KMS-11 (cell line): ENCODE measurements at regions not wholly inside any gene's neighbourhood (a gene's known extent, or its start where the extent isn't known, plus 50 kb on each side); places are given as distances from the start of the nearest gene placed in this dataset.

Source experiments
- H2AFZ ChIP-seq: fragments of 200-600 bp; sonication (generic); 2 replicates; pipeline ENCODE4 v1.6.1; 2016; ENCODE audit warnings: antibody characterized with exemption, mixed run types, low read depth
- H3K27ac ChIP-seq: fragments of 200-600 bp; sonication (generic); 2 replicates; pipeline ENCODE4 v1.6.1; 2016; ENCODE audit warnings: mild to moderate bottlenecking, mixed run types
- H3K27me3 ChIP-seq: fragments of 200-600 bp; sonication (generic); 2 replicates; pipeline ENCODE4 v1.6.1; 2017; ENCODE audit warnings: mild to moderate bottlenecking, low read depth, mixed run types, moderate library complexity; ENCODE audit not compliant: insufficient read depth
- H3K36me3 ChIP-seq: fragments of 200-600 bp; sonication (generic); 2 replicates; pipeline ENCODE4 v1.6.1; 2017; ENCODE audit warnings: mild to moderate bottlenecking, mixed run types; ENCODE audit not compliant: insufficient read depth
- H3K4me1 ChIP-seq: fragments of 200-600 bp; sonication (generic); 2 replicates; pipeline ENCODE4 v1.6.1; 2016; ENCODE audit warnings: mild to moderate bottlenecking, low read depth, mixed run types; ENCODE audit not compliant: poor library complexity, severe bottlenecking
- H3K4me2 ChIP-seq: fragments of 200-600 bp; sonication (generic); 2 replicates; pipeline ENCODE4 v1.7.0; 2016; ENCODE audit warnings: mild to moderate bottlenecking, mixed run types
- H3K4me3 ChIP-seq: fragments of 200-600 bp; sonication (generic); IDR thresholded peaks from 2 replicates; pipeline ENCODE4 v1.6.1; 2017; ENCODE audit warnings: low read depth, low read length, mixed read lengths; ENCODE audit not compliant: insufficient read depth
- H3K79me2 ChIP-seq: fragments of 200-600 bp; sonication (generic); 2 replicates; pipeline ENCODE4 v1.6.1; 2016; ENCODE audit warnings: low read depth, mixed run types; ENCODE audit not compliant: insufficient read depth
- H3K9ac ChIP-seq: fragments of 200-600 bp; sonication (generic); 2 replicates; pipeline ENCODE4 v1.6.1; 2016; ENCODE audit warnings: mild to moderate bottlenecking, mixed run types
- H4K20me1 ChIP-seq: fragments of 200-600 bp; sonication (generic); 2 replicates; pipeline ENCODE4 v1.6.1; 2016; ENCODE audit warnings: mild to moderate bottlenecking, mixed run types; ENCODE audit not compliant: insufficient read depth
- CTCF ChIP-seq: fragments of 200-600 bp; sonication (generic); conservative IDR thresholded peaks from 2 replicates; pipeline ENCODE4 v1.6.1; 2017; ENCODE audit warnings: low read depth, mild to moderate bottlenecking, antibody characterized with exemption, low read length, moderate library complexity, mixed read lengths

- no peak for TF ChIP-seq CTCF
- Histone ChIP-seq H2AFZ (no peak overlapping the region), H4K20me1 (no peaks in the 10 kb centered on the region), H3K4me1 (no peaks in the 10 kb centered on the region), H3K4me3 (no peak overlapping the region), H3K4me2 (no peak overlapping the region), H3K79me2 (no peaks in the 10 kb centered on the region), H3K9ac (no peak overlapping the region), H3K36me3 (no peaks in the 10 kb centered on the region), H3K27ac (no peak overlapping the region), H3K27me3 (no peaks in the 10 kb centered on the region)
These were observed 190.2 kb downstream of the REEP3 start for GRCh38 chr10:63711361-63711760.

GRCh38 chr10:63711867-63712716 lies 190.9 kb downstream of the REEP3 start:
- H3K79me2 ChIP-seq: no peaks in the 10 kb centered on the region
- no peak overlapping the region for H2AFZ ChIP-seq
- H3K4me2 ChIP-seq: no peak overlapping the region
- no peaks in the 10 kb centered on the region for H3K4me1 ChIP-seq
- H3K4me3 ChIP-seq: no peak overlapping the region
- H3K36me3 ChIP-seq: no peaks in the 10 kb centered on the region
- no peaks in the 10 kb centered on the region for H4K20me1 ChIP-seq
- H3K27me3 ChIP-seq: no peaks in the 10 kb centered on the region
- TF ChIP-seq CTCF: no peak
- no peak overlapping the region for H3K27ac ChIP-seq
- H3K9ac ChIP-seq: no peak overlapping the region

DNA sequence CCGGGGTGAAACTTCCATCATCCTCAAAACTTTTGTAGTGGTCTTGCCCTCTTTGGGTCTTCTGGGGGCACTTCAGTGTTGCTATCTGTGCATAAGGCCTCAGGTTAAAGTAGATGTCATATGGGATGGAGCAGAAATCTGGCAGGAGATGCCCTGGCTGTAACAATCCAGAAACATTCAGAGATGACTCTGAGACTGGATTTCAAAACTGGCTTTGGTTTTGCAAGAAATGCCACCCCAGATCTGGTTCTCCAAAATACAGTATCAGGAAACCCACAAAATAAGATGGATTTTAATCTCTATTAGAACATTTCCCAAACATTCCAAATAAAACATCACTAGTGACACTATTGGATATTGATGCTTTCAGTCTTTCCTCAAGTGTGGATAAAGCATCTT lies 191.5 kb downstream of the REEP3 start:
- H3K36me3 ChIP-seq: no peaks in the 10 kb centered on the region
- H4K20me1 ChIP-seq: no peaks in the 10 kb centered on the region
- no peak overlapping the region for H3K9ac ChIP-seq
- no peaks in the 10 kb centered on the region for H3K4me1 ChIP-seq
- H3K79me2 ChIP-seq: no peaks in the 10 kb centered on the region
- TF ChIP-seq CTCF: no peak
- no peak overlapping the region for H3K4me2 ChIP-seq
- no peaks in the 10 kb centered on the region for H3K27me3 ChIP-seq
- H2AFZ ChIP-seq: no peak overlapping the region
- H3K27ac ChIP-seq: no peak overlapping the region
- no peak overlapping the region for H3K4me3 ChIP-seq

GRCh38 chr10:63713191-63714144 lies 192.3 kb downstream of the REEP3 start:
- Histone ChIP-seq H3K27me3 (no peaks in the 10 kb centered on the region), H3K4me3 (no peak overlapping the region), H4K20me1 (no peaks in the 10 kb centered on the region), H3K27ac (no peak overlapping the region), H3K4me2 (no peak overlapping the region), H3K9ac (no peak overlapping the region), H2AFZ (no peak overlapping the region), H3K36me3 (no peaks in the 10 kb centered on the region), H3K79me2 (no peaks in the 10 kb centered on the region), H3K4me1 (no peaks in the 10 kb centered on the region)
- no peak for TF ChIP-seq CTCF
